Glutamatergic neuron (in vitro differentiated cells): ENCODE measurements at regions not wholly inside any gene's neighbourhood (a gene's known extent, or its start where the extent isn't known, plus 50 kb on each side); places are given as distances from the start of the nearest gene placed in this dataset.

Experiments used
- DNase-seq: peaks from one replicate; pipeline ENCODE4 v3.0.0; 2022
- H3K27ac Mint-ChIP-seq: one replicate; pipeline ENCODE4 v1.8.0; 2020; ENCODE audit warnings: mild to moderate bottlenecking, mixed read lengths, inconsistent platforms; ENCODE audit not compliant: unreplicated experiment
- H3K27me3 Mint-ChIP-seq: one replicate; pipeline ENCODE4 v1.8.0; 2020; ENCODE audit warnings: mild to moderate bottlenecking, moderate library complexity, mixed read lengths, inconsistent platforms; ENCODE audit not compliant: unreplicated experiment
- H3K36me3 Mint-ChIP-seq: one replicate; pipeline ENCODE4 v1.8.0; 2020; ENCODE audit warnings: mild to moderate bottlenecking, mixed read lengths, inconsistent platforms; ENCODE audit not compliant: unreplicated experiment
- H3K4me1 Mint-ChIP-seq: one replicate; pipeline ENCODE4 v1.8.0; 2020; ENCODE audit warnings: mild to moderate bottlenecking, low read depth, mixed read lengths, inconsistent platforms; ENCODE audit not compliant: unreplicated experiment
- H3K4me3 Mint-ChIP-seq: one replicate; pipeline ENCODE4 v1.8.0; 2020; ENCODE audit warnings: mild to moderate bottlenecking, mixed read lengths, inconsistent platforms; ENCODE audit not compliant: unreplicated experiment
- H3K9me3 Mint-ChIP-seq: one replicate; pipeline ENCODE4 v1.8.0; 2020; ENCODE audit warnings: mild to moderate bottlenecking, moderate library complexity, mixed read lengths, inconsistent platforms; ENCODE audit not compliant: unreplicated experiment
- CTCF ChIP-seq: fragments of 200-600 bp; sonication (generic); IDR thresholded peaks from one replicate; pipeline ENCODE4 v1.5.0; 2021; ENCODE audit not compliant: partially characterized antibody, unreplicated experiment

DNA sequence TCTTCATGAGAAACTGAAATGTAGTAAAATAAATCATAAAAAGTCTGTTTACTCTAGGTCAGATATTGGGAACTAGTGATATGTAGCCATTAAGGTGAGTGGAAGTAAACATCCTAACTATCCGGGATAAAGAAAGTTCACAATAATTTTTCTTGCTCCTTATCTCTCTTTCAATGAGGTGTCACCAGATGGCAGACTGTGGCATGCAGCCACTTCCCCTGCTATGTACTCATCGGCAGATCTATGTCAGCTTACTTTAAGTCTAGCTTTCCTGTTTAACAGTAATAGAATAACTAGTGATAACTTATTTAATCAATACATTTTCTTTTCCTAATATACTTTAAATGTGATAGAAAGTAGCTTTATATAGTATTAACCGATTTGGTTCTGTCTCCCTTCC lies 181.9 kb downstream of the NDFIP2 start:
- Mint-ChIP-seq H3K27ac (no peak overlapping the region), H3K36me3 (no peaks in the 10 kb centered on the region), H3K27me3 (no peaks in the 10 kb centered on the region), H3K9me3 (no peaks in the 10 kb centered on the region), H3K4me1 (peaks cover 2% of the 10 kb centered on the region), H3K4me3 (no peak overlapping the region)
- no peak for TF ChIP-seq CTCF
- DNase-seq: no peak

DNA sequence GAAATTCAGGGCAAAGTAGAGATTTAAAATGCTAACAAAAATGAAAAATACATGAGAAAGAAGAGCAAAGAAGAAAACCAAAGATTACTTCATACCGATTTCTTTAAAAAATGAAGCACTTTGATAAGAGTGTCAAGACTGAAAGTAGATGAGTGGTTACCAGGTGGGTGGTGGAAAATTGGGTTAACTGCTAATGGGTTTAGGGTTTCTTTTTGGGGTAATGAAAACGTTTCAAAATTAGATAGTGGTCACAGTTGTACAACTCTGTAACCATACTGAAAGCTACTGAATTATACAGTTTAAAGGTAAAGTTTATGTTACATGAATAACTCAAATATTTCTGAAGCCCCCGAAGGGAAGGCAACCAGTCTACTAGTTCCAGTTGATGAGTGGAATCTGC lies 179.4 kb downstream of the NDFIP2 start:
- TF ChIP-seq CTCF: no peak
- Mint-ChIP-seq H3K27me3 (no peaks in the 10 kb centered on the region), H3K9me3 (no peaks in the 10 kb centered on the region), H3K4me3 (no peak overlapping the region), H3K4me1 (peaks cover 2% of the 10 kb centered on the region), H3K36me3 (no peaks in the 10 kb centered on the region), H3K27ac (no peak overlapping the region)
- DNase-seq: no peak

DNA sequence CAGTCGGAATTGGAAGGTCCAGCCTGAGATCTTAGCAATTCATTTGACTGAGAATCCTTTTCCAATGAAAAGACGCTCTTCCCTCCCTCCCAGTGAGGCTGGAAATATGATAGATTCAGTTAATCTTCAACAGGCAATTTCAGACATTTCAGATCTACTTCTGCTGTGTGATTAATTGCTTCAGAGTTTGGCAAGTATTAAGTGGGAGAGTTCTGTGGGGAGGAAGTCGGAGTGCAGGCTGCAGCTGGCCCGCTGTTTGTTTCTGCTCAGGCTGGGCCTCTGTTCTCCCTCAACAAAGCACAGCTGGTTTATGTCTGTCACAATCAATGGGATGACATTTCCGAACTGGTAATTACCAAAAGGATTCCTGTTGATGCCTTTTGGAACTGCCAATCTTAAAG lies 178.2 kb downstream of the NDFIP2 start:
- Mint-ChIP-seq H3K27ac (no peak overlapping the region), H3K4me1 (peaks cover 2% of the 10 kb centered on the region)
- no peak for DNase-seq

GRCh38 chr13:79658333-79658975 lies 177.5 kb downstream of the NDFIP2 start:
- Mint-ChIP-seq H3K27ac (no peak overlapping the region), H3K36me3 (no peaks in the 10 kb centered on the region), H3K4me3 (no peak overlapping the region), H3K9me3 (no peaks in the 10 kb centered on the region), H3K4me1 (peaks cover 2% of the 10 kb centered on the region), H3K27me3 (no peaks in the 10 kb centered on the region)
- DNase-seq: no peak
- no peak for TF ChIP-seq CTCF

More for the DNA sequence above, 178.2 kb downstream of the NDFIP2 start:
- no peaks in the 10 kb centered on the region for H3K27me3 Mint-ChIP-seq
- H3K4me3 Mint-ChIP-seq: no peak overlapping the region
- TF ChIP-seq CTCF: no peak
- H3K9me3 Mint-ChIP-seq: no peaks in the 10 kb centered on the region
- no peaks in the 10 kb centered on the region for H3K36me3 Mint-ChIP-seq

DNA sequence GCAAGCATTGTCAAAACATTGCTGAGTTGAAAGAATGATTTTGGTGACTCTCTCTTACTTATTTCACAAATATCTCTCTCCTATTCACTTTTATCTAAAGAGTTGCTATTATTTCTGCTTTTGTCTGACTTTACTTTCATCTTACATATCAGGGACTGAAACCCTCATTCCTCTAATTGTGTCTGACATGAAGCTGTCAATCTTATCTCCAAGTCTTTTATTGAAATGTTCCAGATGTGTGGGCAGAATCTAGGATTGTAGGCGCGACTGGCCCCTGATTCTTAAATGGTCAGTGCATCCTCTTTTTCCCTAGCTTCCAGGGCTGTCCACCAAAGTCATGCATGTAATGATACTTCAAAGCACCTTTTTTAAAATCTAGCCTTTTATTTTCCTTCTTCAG lies 174.6 kb downstream of the NDFIP2 start:
- no peak for DNase-seq
- Mint-ChIP-seq H3K4me3 (no peak overlapping the region), H3K27ac (no peak overlapping the region), H3K27me3 (no peaks in the 10 kb centered on the region), H3K4me1 (peaks cover 2% of the 10 kb centered on the region), H3K36me3 (no peaks in the 10 kb centered on the region), H3K9me3 (no peaks in the 10 kb centered on the region)
- no peak for TF ChIP-seq CTCF
